ENCODE measurements at regions not wholly inside any gene's neighbourhood (a gene's known extent, or its start where the extent isn't known, plus 50 kb on each side); places are given as distances from the start of the nearest gene placed in this dataset.

GRCh38 chr12:58765653-58766512 is 154.4 kb downstream of the LRIG3 start:
- intact Hi-C loops (cut with micrococcal nuclease), result loop anchor here (10.0 kb wide), 1 partner anchor 421 kb away; no protein-coding TSS in a partner anchor
- ATAC-seq, result peak; percentile 71
- CTCF ChIA-PET, result no interaction called here

GRCh38 chr12:58766513-58766870 is 153.8 kb downstream of the LRIG3 start:
- intact Hi-C loops (cut with micrococcal nuclease), result loop anchor here (10.0 kb wide), 1 partner anchor 422 kb away; no protein-coding TSS in a partner anchor
- no peak for ATAC-seq
- Histone ChIP-seq H3K9me3 (ENCODE audit: low read length) (no peaks in the 10 kb centered on the region), H3K4me1 (ENCODE audit: insufficient read depth, low read length) (peaks cover 10% of the 10 kb centered on the region), H3K27me3 (ENCODE audit: low read length) (no peaks in the 10 kb centered on the region), H3K36me3 (ENCODE audit: low read depth, low read length) (no peaks in the 10 kb centered on the region), H4K20me1 (ENCODE audit: low read length) (no peaks in the 10 kb centered on the region), H3K79me2 (ENCODE audit: low read length) (no peaks in the 10 kb centered on the region), H3K4me3 (ENCODE audit: low read length) (no peak overlapping the region), H3K9ac (ENCODE audit: low read length) (no peak overlapping the region), H3K27ac (ENCODE audit: low read length) (0 out of 2 replicates have a peak overlapping the region, but pooled peaks have one; percentile 4), H2AFZ (ENCODE audit: low read length) (no peak overlapping the region), H3K9me2 (replicated peaks; ENCODE audit: low read length) (no peaks in the 10 kb centered on the region), H3F3A (ENCODE audit: low read length, unreplicated experiment) (no peaks in the 10 kb centered on the region), H3K4me2 (ENCODE audit: low read length) (no peak overlapping the region)
- TF ChIP-seq CTCF (conservative IDR thresholded peaks at IDR 0.05; ENCODE audit: low read depth, low read length) (no peak), EZH2phosphoT487 (IDR thresholded peaks at IDR 0.05; ENCODE audit: borderline replicate concordance, low read length) (no peak), EZH2 (IDR thresholded peaks at IDR 0.05; ENCODE audit: low read length, unreplicated experiment) (no peak)
- POLR2A ChIA-PET (ENCODE audit: unreplicated experiment), result interaction anchor here (0.6 kb wide), 1 partner anchor 456 kb away, joined by 5 read pairs; no protein-coding TSS in a partner anchor
- CTCF ChIA-PET, result no interaction called here
- BruUV-seq (replicated peaks), result no TSS peak
- DNase-seq, result no peak

More at GRCh38 chr12:58765653-58766512, 154.4 kb downstream of the LRIG3 start:
- no peaks in the 10 kb centered on the region for H3K79me2 ChIP-seq (ENCODE audit: low read length)
- H4K20me1 ChIP-seq (ENCODE audit: low read length), result no peaks in the 10 kb centered on the region
- H3K36me3 ChIP-seq (ENCODE audit: low read depth, low read length), result no peaks in the 10 kb centered on the region
- H3K9me3 ChIP-seq (ENCODE audit: low read length), result no peaks in the 10 kb centered on the region
- no peak overlapping the region for H3K9ac ChIP-seq (ENCODE audit: low read length)
- TF ChIP-seq EZH2phosphoT487 (IDR thresholded peaks at IDR 0.05; ENCODE audit: borderline replicate concordance, low read length), result no peak
- no peak for TF ChIP-seq CTCF (conservative IDR thresholded peaks at IDR 0.05; ENCODE audit: low read depth, low read length)
- no peak for TF ChIP-seq EZH2 (IDR thresholded peaks at IDR 0.05; ENCODE audit: low read length, unreplicated experiment)
- H3K4me2 ChIP-seq (ENCODE audit: low read length), result 0 out of 2 replicates have a peak overlapping the region, but pooled peaks have one; percentile 15
- no peaks in the 10 kb centered on the region; the same call in 1 of the 2 replicates for H3K9me2 ChIP-seq (replicated peaks; ENCODE audit: low read length)
- H3K4me3 ChIP-seq (ENCODE audit: low read length), result no peak overlapping the region
- H3F3A ChIP-seq (ENCODE audit: low read length, unreplicated experiment), result no peaks in the 10 kb centered on the region
- peak; percentile 38 for DNase-seq
- H3K4me1 ChIP-seq (ENCODE audit: insufficient read depth, low read length), result peaks cover 10% of the 10 kb centered on the region
- H2AFZ ChIP-seq (ENCODE audit: low read length), result no peak overlapping the region
- BruUV-seq (replicated peaks), result no TSS peak
- 0 out of 2 replicates have a peak overlapping the region, but pooled peaks have one; percentile 4 for H3K27ac ChIP-seq (ENCODE audit: low read length)
- no peaks in the 10 kb centered on the region for H3K27me3 ChIP-seq (ENCODE audit: low read length)
- POLR2A ChIA-PET (ENCODE audit: unreplicated experiment), result interaction anchor here (0.6 kb wide), 1 partner anchor 455 kb away, joined by 5 read pairs; no protein-coding TSS in a partner anchor

GRCh38 chr12:58767496-58767895 is 152.8 kb downstream of the LRIG3 start:
- no peaks in the 10 kb centered on the region for H4K20me1 ChIP-seq (ENCODE audit: low read length)
- CTCF ChIA-PET, result no interaction called here
- H3K4me3 ChIP-seq (ENCODE audit: low read length), result no peak overlapping the region
- BruUV-seq (replicated peaks), result no TSS peak
- H3K27me3 ChIP-seq (ENCODE audit: low read length), result no peaks in the 10 kb centered on the region
- no peak for DNase-seq
- no peak overlapping the region for H3K9ac ChIP-seq (ENCODE audit: low read length)
- TF ChIP-seq CTCF (conservative IDR thresholded peaks at IDR 0.05; ENCODE audit: low read depth, low read length) (no peak), EZH2 (IDR thresholded peaks at IDR 0.05; ENCODE audit: low read length, unreplicated experiment) (no peak), EZH2phosphoT487 (IDR thresholded peaks at IDR 0.05; ENCODE audit: borderline replicate concordance, low read length) (no peak)
- ATAC-seq, result no peak
- no peaks in the 10 kb centered on the region for H3K36me3 ChIP-seq (ENCODE audit: low read depth, low read length)
- H3K27ac ChIP-seq (ENCODE audit: low read length), result no peak overlapping the region
- POLR2A ChIA-PET (ENCODE audit: unreplicated experiment), result no interaction called here
- intact Hi-C loops (cut with micrococcal nuclease), result loop anchor here (10.0 kb wide), 1 partner anchor 423 kb away; no protein-coding TSS in a partner anchor
- H2AFZ ChIP-seq (ENCODE audit: low read length), result no peak overlapping the region
- no peaks in the 10 kb centered on the region for H3F3A ChIP-seq (ENCODE audit: low read length, unreplicated experiment)
- no peaks in the 10 kb centered on the region for H3K9me3 ChIP-seq (ENCODE audit: low read length)
- no peaks in the 10 kb centered on the region for H3K79me2 ChIP-seq (ENCODE audit: low read length)
- H3K4me1 ChIP-seq (ENCODE audit: insufficient read depth, low read length), result peaks cover 10% of the 10 kb centered on the region
- H3K4me2 ChIP-seq (ENCODE audit: low read length), result no peak overlapping the region
- no peaks in the 10 kb centered on the region for H3K9me2 ChIP-seq (replicated peaks; ENCODE audit: low read length)
